Lower lobe of right lung (tissue), 2 donors: ENCODE measurements at regions not wholly inside any gene's neighbourhood (a gene's known extent, or its start where the extent isn't known, plus 50 kb on each side); places are given as distances from the start of the nearest gene placed in this dataset.
"Not testable (repeated sequence)": the region's sequence is repeated elsewhere in the genome, so short reads cannot be mapped to it uniquely, and the experiment has no call there.

ENCODE experiments used
- ATAC-seq, 2 donors: fragments of 200-7000 bp; cut with Tn5 transposase; one replicate each; pipeline ENCODE4 v1.9.1; 2020 to 2022; ENCODE audit warnings: mild to moderate bottlenecking in 2 of 2, moderate library complexity in 2 of 2
- DNase-seq: peaks from one replicate; pipeline ENCODE4 v3.0.0-alpha.2; 2020
- H3K27ac ChIP-seq: fragments of 200-600 bp; one replicate; pipeline ENCODE4 v1.8.0; 2022
- H3K27me3 ChIP-seq: fragments of 200-600 bp; one replicate; pipeline ENCODE4 v1.8.0; 2022; ENCODE audit warnings: low read depth
- H3K36me3 ChIP-seq: fragments of 200-600 bp; one replicate; pipeline ENCODE4 v1.8.0; 2022; ENCODE audit warnings: mild to moderate bottlenecking
- H3K4me1 ChIP-seq: fragments of 200-600 bp; one replicate; pipeline ENCODE4 v1.8.0; 2022
- H3K4me3 ChIP-seq: fragments of 200-600 bp; one replicate; pipeline ENCODE4 v1.8.0; 2022; ENCODE audit warnings: mild to moderate bottlenecking
- H3K9me3 ChIP-seq: fragments of 200-600 bp; one replicate; pipeline ENCODE4 v1.8.0; 2022
- CTCF ChIP-seq: fragments of 200-600 bp; IDR thresholded peaks from one replicate; pipeline ENCODE4 v1.8.0; 2022; ENCODE audit warnings: antibody characterized with exemption, mild to moderate bottlenecking
- intact Hi-C: fragments of 100-400 bp; cut with DNase I; formaldehyde crosslinking; loops from one replicate; pipeline ENCODE4 v1.11.0; 2022
- donor health status: DM: no; HTN: yes; CAD: no; lungs with severe emphysema.

- H3K4me1 ChIP-seq, H3K9me3 ChIP-seq, H3K27ac ChIP-seq, H3K36me3 ChIP-seq, intact Hi-C loops, ATAC-seq, DNase-seq, H3K27me3 ChIP-seq, H3K4me3 ChIP-seq: not testable (repeated sequence)
Measured at GRCh38 chr17:20695871-20696270, 116.3 kb downstream of the CDRT15L2 start.

- DNase-seq, intact Hi-C loops, H3K27me3 ChIP-seq, H3K4me3 ChIP-seq, H3K36me3 ChIP-seq, H3K4me1 ChIP-seq, H3K9me3 ChIP-seq, H3K27ac ChIP-seq: not testable (repeated sequence)
- ATAC-seq: peak; percentile 69 to 93
Measured at GRCh38 chr17:20698463-20699206, 119.1 kb downstream of the CDRT15L2 start.

- H3K9me3 ChIP-seq, H3K27me3 ChIP-seq, DNase-seq, intact Hi-C loops, H3K27ac ChIP-seq, H3K4me1 ChIP-seq, H3K36me3 ChIP-seq, H3K4me3 ChIP-seq, ATAC-seq: not testable (repeated sequence)
Measured at GRCh38 chr17:20700528-20700927, 121.0 kb downstream of the CDRT15L2 start.

- not testable (repeated sequence) for ATAC-seq, H3K4me3 ChIP-seq, H3K27ac ChIP-seq
Measured at GRCh38 chr17:20701366-20701765, 121.8 kb downstream of the CDRT15L2 start.

GRCh38 chr17:20702692-20703091 is 123.2 kb downstream of the CDRT15L2 start:
- no peak for TF ChIP-seq CTCF
- no peaks in the 10 kb centered on the region for H3K36me3 ChIP-seq
- H3K4me3 ChIP-seq: no peak overlapping the region
- peaks cover 4% of the 10 kb centered on the region for H3K27me3 ChIP-seq
- intact Hi-C loops: no loop called here
- H3K9me3 ChIP-seq: no peaks in the 10 kb centered on the region
- DNase-seq (no peak), ATAC-seq (no peak)
- no peaks in the 10 kb centered on the region for H3K4me1 ChIP-seq
- no peak overlapping the region for H3K27ac ChIP-seq

More at GRCh38 chr17:20701366-20701765, 121.8 kb downstream of the CDRT15L2 start:
- H3K36me3 ChIP-seq, H3K4me1 ChIP-seq, H3K27me3 ChIP-seq, intact Hi-C loops, H3K9me3 ChIP-seq, DNase-seq: not testable (repeated sequence)

GRCh38 chr17:20703781-20704180 is 124.3 kb downstream of the CDRT15L2 start:
- ATAC-seq: no peak
- Histone ChIP-seq H3K4me1 (no peaks in the 10 kb centered on the region), H3K27me3 (peaks cover 4% of the 10 kb centered on the region), H3K36me3 (no peaks in the 10 kb centered on the region), H3K4me3 (no peak overlapping the region), H3K27ac (no peak overlapping the region), H3K9me3 (no peaks in the 10 kb centered on the region)
- DNase-seq: no peak
- intact Hi-C loops: no loop called here
- TF ChIP-seq CTCF: no peak

- DNase-seq, intact Hi-C loops, H3K27me3 ChIP-seq, ATAC-seq, H3K9me3 ChIP-seq, H3K36me3 ChIP-seq, H3K27ac ChIP-seq, H3K4me1 ChIP-seq, H3K4me3 ChIP-seq: not testable (repeated sequence)
Measured at GRCh38 chr17:20705186-20705585, 125.7 kb downstream of the CDRT15L2 start.

GRCh38 chr17:20706751-20707373 is 127.3 kb downstream of the CDRT15L2 start:
- Histone ChIP-seq H3K4me3 (no peak overlapping the region), H3K27me3 (peaks cover 4% of the 10 kb centered on the region), H3K27ac (no peak overlapping the region), H3K9me3 (no peaks in the 10 kb centered on the region), H3K36me3 (no peaks in the 10 kb centered on the region), H3K4me1 (no peaks in the 10 kb centered on the region)
- intact Hi-C loops: no loop called here
- ATAC-seq (no peak), DNase-seq (no peak)
- no peak for TF ChIP-seq CTCF

GRCh38 chr17:20708821-20709220 is 129.3 kb downstream of the CDRT15L2 start:
- ATAC-seq, H3K4me3 ChIP-seq, H3K27ac ChIP-seq, H3K9me3 ChIP-seq, intact Hi-C loops, H3K27me3 ChIP-seq, H3K4me1 ChIP-seq, H3K36me3 ChIP-seq, DNase-seq: not testable (repeated sequence)

- intact Hi-C loops, H3K27me3 ChIP-seq, H3K36me3 ChIP-seq, H3K27ac ChIP-seq, H3K9me3 ChIP-seq, H3K4me1 ChIP-seq, DNase-seq, H3K4me3 ChIP-seq, ATAC-seq: not testable (repeated sequence)
Measured at GRCh38 chr17:20716481-20716880, 137.0 kb downstream of the CDRT15L2 start.
